ENCODE measurements at regions not wholly inside any gene's neighbourhood (a gene's known extent, or its start where the extent isn't known, plus 50 kb on each side); places are given as distances from the start of the nearest gene placed in this dataset.

DNA sequence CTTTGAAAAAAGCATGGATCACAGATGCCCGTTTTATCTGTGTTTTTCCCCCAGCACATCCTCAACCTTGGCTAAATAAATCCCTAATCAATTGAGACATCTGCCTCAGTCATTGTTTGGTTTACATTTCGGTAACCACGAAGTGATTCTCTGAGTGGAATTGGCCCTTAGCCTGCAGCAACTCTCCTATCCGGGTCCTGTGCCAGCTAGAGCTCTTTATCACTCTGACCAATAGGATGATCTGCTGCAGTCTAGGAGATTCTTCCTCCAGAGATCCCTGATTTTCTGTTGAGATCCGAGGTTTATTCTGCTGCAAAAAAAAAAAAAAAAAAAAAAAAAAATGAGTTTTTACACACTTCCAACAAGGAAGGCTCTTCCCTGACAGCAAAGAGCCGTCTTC lies 137.3 kb downstream of the KCNA4 start:
- Histone ChIP-seq H4K20me1 (ENCODE audit: insufficient read depth) (no peaks in the 10 kb centered on the region), H3K27me3 (ENCODE audit: insufficient read depth, low read length) (no peaks in the 10 kb centered on the region), H3K4me2 (ENCODE audit: low read length) (no peak overlapping the region), H3K9me2 (ENCODE audit: insufficient read depth) (no peaks in the 10 kb centered on the region), H3K9ac (ENCODE audit: low read length) (no peak overlapping the region), H3K4me3 (replicated peaks in 1 of 2; ENCODE audit: low read depth in 1 of 2, low read length in 2 of 2) (no peak overlapping the region), H3K9me3 (ENCODE audit: control insufficient read depth in 1 of 2, insufficient read depth in 1 of 2, low read depth in 1 of 2, low read length in 2 of 2) (no peaks in the 10 kb centered on the region), H3K27ac (ENCODE audit: low read depth, low read length) (no peak overlapping the region), H3K4me1 (ENCODE audit: control insufficient read depth in 1 of 2, insufficient read depth in 2 of 2, low read length in 2 of 2) (no peaks in the 10 kb centered on the region), H3K79me2 (ENCODE audit: insufficient read depth, low read length) (no peaks in the 10 kb centered on the region), H3K36me3 (ENCODE audit: control insufficient read depth in 1 of 2, insufficient read depth in 2 of 2, low read length in 2 of 2) (no peaks in the 10 kb centered on the region), H2AFZ (ENCODE audit: low read depth, low read length, poor library complexity, severe bottlenecking) (no peak overlapping the region)
- no peak for ATAC-seq
- ChIA-PET CTCF (no interaction called here), POLR2A (no interaction called here), RAD21 (ENCODE audit: low non-redundant PET in 1 of 2, low total read pairs in 2 of 2, uncharacterized antibody in 2 of 2, unreplicated experiment in 2 of 2) (no interaction called here)
- BruUV-seq (replicated peaks): no TSS peak
- DNase-seq (ENCODE audit: low read depth, low spot score): no peak
- TF ChIP-seq EGR1 (IDR thresholded peaks at IDR 0.05; ENCODE audit: low read depth) (no peak), ELF1 (IDR thresholded peaks at IDR 0.05; ENCODE audit: borderline replicate concordance, low read depth) (no peak), CEBPB (IDR thresholded peaks at IDR 0.05; ENCODE audit: low read depth) (no peak), TCF7L2 (IDR thresholded peaks at IDR 0.05; ENCODE audit: borderline replicate concordance, extremely low read depth, insufficient read depth, insufficient read length) (no peak)
- intact Hi-C loops (cut with micrococcal nuclease): no loop called here

GRCh38 chr11:29876192-29876591 lies 140.6 kb downstream of the KCNA4 start:
- no TSS peak for BruUV-seq (replicated peaks)
- H3K27ac ChIP-seq (ENCODE audit: low read depth, low read length): no peak overlapping the region
- no peaks in the 10 kb centered on the region for H3K27me3 ChIP-seq (ENCODE audit: insufficient read depth, low read length)
- peaks cover 0 to 6% of the 10 kb centered on the region in 2 experiments; a peak in 2 of 4 replicates for H3K9me3 ChIP-seq (ENCODE audit: control insufficient read depth in 1 of 2, insufficient read depth in 1 of 2, low read depth in 1 of 2, low read length in 2 of 2)
- no peak overlapping the region for H3K4me2 ChIP-seq (ENCODE audit: low read length)
- ATAC-seq: no peak
- no peaks in the 10 kb centered on the region for H3K79me2 ChIP-seq (ENCODE audit: insufficient read depth, low read length)
- H3K4me3 ChIP-seq (replicated peaks in 1 of 2; ENCODE audit: low read depth in 1 of 2, low read length in 2 of 2): no peak overlapping the region
- H3K9me2 ChIP-seq (ENCODE audit: insufficient read depth): no peaks in the 10 kb centered on the region
- intact Hi-C loops (cut with micrococcal nuclease): no loop called here
- no peak for TF ChIP-seq ZNF274 (IDR thresholded peaks at IDR 0.05; ENCODE audit: low read depth, low read length)
- no peak for TF ChIP-seq ZFX (IDR thresholded peaks at IDR 0.05)
- TF ChIP-seq YY1 (IDR thresholded peaks at IDR 0.05; ENCODE audit: extremely low read depth, insufficient replicate concordance, low read depth, low read length): no peak
- ChIA-PET CTCF (no interaction called here), RAD21 (ENCODE audit: low non-redundant PET in 1 of 2, low total read pairs in 2 of 2, uncharacterized antibody in 2 of 2, unreplicated experiment in 2 of 2) (no interaction called here), POLR2A (no interaction called here)
- H3K36me3 ChIP-seq (ENCODE audit: control insufficient read depth in 1 of 2, insufficient read depth in 2 of 2, low read length in 2 of 2): no peaks in the 10 kb centered on the region
- no peak for DNase-seq (ENCODE audit: low read depth, low spot score)
- H4K20me1 ChIP-seq (ENCODE audit: insufficient read depth): no peaks in the 10 kb centered on the region
- no peaks in the 10 kb centered on the region for H3K4me1 ChIP-seq (ENCODE audit: control insufficient read depth in 1 of 2, insufficient read depth in 2 of 2, low read length in 2 of 2)
- no peak overlapping the region for H2AFZ ChIP-seq (ENCODE audit: low read depth, low read length, poor library complexity, severe bottlenecking)
- no peak overlapping the region for H3K9ac ChIP-seq (ENCODE audit: low read length)
